ENCODE measurements at regions not wholly inside any gene's neighbourhood (a gene's known extent, or its start where the extent isn't known, plus 50 kb on each side); places are given as distances from the start of the nearest gene placed in this dataset.

DNA sequence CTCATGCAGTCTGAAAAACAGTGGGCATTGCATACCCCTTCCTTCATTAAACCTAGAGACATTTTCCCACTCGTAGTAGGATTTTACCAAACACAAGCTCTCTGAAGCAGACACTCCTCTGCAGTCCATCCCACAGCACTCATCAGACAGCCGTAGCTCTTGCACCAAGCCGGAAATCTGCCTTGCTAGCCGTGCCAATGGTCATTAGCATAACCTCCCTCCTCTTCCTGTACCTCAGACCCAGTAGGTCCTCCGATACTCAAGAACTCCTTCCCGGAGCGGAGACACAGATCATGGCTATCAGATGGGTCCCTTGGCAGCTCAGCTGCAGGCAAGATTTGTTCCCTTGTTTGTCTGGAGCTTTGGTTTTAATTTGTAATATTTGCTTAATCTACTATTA lies 483.1 kb upstream of the PSMD7 start:
- H3K4me3 ChIP-seq (ENCODE audit: low read depth, low read length), result no peak overlapping the region
- no peak for TF ChIP-seq CTCF (IDR thresholded peaks at IDR 0.05; ENCODE audit: low read depth, low read length)

GRCh38 chr16:73804456-73804855 lies 492.2 kb upstream of the PSMD7 start:
- no peak for TF ChIP-seq CTCF (IDR thresholded peaks at IDR 0.05; ENCODE audit: low read depth, low read length)
- no peak overlapping the region for H3K4me3 ChIP-seq (ENCODE audit: low read depth, low read length)

DNA sequence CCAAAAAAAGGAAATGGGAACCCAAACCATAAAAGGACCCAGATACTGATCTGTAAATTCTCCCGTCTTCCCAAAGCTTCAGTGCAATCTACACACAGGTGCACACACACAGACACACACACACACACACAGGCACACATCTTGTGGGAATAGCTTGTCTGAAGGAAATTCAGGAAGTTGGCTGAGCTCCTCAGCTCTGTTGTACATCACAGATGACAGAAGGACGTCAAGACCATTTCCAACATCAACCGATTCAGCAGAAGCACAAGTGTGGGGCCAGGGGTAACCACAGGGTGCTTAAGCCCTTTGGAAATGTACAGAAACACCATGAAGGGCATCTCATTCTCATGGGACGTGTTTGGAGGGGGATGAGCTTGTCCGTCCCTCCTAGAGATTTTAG lies 498.1 kb upstream of the PSMD7 start:
- no peak overlapping the region for H3K4me3 ChIP-seq (ENCODE audit: low read depth, low read length)
- no peak for TF ChIP-seq CTCF (IDR thresholded peaks at IDR 0.05; ENCODE audit: low read depth, low read length)

GRCh38 chr16:73797115-73797514 lies 499.5 kb upstream of the PSMD7 start:
- TF ChIP-seq CTCF (IDR thresholded peaks at IDR 0.05; ENCODE audit: low read depth, low read length), result no peak
- no peak overlapping the region for H3K4me3 ChIP-seq (ENCODE audit: low read depth, low read length)

DNA sequence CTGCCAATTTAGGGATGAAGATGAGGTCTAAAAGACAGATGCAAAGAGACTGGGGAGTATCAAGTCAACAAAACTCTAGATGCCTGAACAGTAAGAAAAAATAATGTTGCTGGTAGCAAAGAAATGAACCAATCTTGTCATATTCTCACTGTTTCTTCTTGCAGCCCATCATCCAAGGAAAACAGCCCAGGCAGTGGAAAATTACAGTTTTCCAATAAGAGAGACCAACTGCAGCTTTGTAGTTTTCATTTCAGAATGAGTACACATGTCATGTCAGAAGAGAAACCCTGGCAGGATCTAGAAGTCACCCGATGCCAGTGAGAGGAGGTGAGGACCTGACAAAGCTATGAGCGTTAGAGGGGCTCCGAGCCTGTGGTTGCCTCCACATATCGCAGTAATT lies 500.4 kb upstream of the PSMD7 start:
- TF ChIP-seq CTCF (IDR thresholded peaks at IDR 0.05; ENCODE audit: low read depth, low read length), result no peak
- H3K4me3 ChIP-seq (ENCODE audit: low read depth, low read length), result no peak overlapping the region

DNA sequence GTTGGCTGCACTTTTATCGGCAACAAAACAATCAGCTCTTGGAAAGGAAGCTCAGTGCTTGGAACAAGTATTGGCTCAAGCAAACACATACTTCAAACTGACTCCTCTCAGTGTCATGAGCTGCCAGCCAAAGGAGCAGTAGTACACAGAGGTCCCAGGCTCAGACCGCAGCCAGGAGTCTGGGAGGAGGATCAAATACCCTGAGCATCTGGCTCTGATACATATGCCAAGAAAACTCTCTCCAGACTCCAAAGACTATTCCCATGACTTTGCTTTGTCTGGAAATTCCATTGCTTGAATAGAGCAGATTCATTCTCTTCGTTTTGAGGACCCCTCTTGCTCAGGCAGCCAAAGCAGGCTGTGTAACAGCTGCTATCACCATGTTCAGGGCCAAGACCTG lies 501.6 kb upstream of the PSMD7 start:
- no peak for TF ChIP-seq CTCF (IDR thresholded peaks at IDR 0.05; ENCODE audit: low read depth, low read length)
- no peak overlapping the region for H3K4me3 ChIP-seq (ENCODE audit: low read depth, low read length)

GRCh38 chr16:73793871-73794437 lies 502.7 kb upstream of the PSMD7 start:
- TF ChIP-seq CTCF (IDR thresholded peaks at IDR 0.05; ENCODE audit: low read depth, low read length), result no peak
- no peak overlapping the region for H3K4me3 ChIP-seq (ENCODE audit: low read depth, low read length)

Measured in WI38 (cell line).